Frontal cortex (tissue), 3 donors: ENCODE measurements at regions not wholly inside any gene's neighbourhood (a gene's known extent, or its start where the extent isn't known, plus 50 kb on each side); places are given as distances from the start of the nearest gene placed in this dataset.

ENCODE experiments used
- DNase-seq, 2 donors: peaks; one replicate each; pipeline ENCODE4 v3.0.0; 2012; ENCODE audit warnings: low spot score in 2 of 2
- FAIRE-seq: peaks from 2 replicates; lab custom pipeline; 2012; peaks lifted over from hg19 to GRCh38; lab: Jason Lieb, UNC
- donor health status: control.
- donor health status: control.
- donor health status: control.

GRCh38 chr9:73539881-73540390 lies 388.3 kb downstream of the ANXA1 start:
- no peak for FAIRE-seq
- no peak for DNase-seq

GRCh38 chr9:73541923-73542322 lies 390.3 kb downstream of the ANXA1 start:
- FAIRE-seq (no peak), DNase-seq (no peak)

GRCh38 chr9:73543727-73544126 lies 392.1 kb downstream of the ANXA1 start:
- FAIRE-seq: no peak
- DNase-seq: no peak

- DNase-seq: peak in 1 of 2 donors; percentile 2
- FAIRE-seq: no peak
Observed at GRCh38 chr9:73548201-73548600, 396.5 kb downstream of the ANXA1 start.

GRCh38 chr9:73549991-73550390 lies 398.3 kb downstream of the ANXA1 start:
- no peak for FAIRE-seq
- no peak for DNase-seq

GRCh38 chr9:73553295-73553694 lies 401.6 kb downstream of the ANXA1 start:
- no peak for FAIRE-seq
- DNase-seq: no peak

- no peak for DNase-seq
- FAIRE-seq: no peak
Observed at GRCh38 chr9:73558471-73558870, 406.8 kb downstream of the ANXA1 start.

- FAIRE-seq (no peak), DNase-seq (no peak)
Observed at GRCh38 chr9:73565026-73565425, 413.4 kb downstream of the ANXA1 start.

GRCh38 chr9:73565833-73566465 lies 414.3 kb downstream of the ANXA1 start:
- DNase-seq (peak; percentile 5), FAIRE-seq (peak; percentile 43)

- no peak for FAIRE-seq
- no peak for DNase-seq
Observed at GRCh38 chr9:73566627-73567026, 415.0 kb downstream of the ANXA1 start.

GRCh38 chr9:73573235-73573634 lies 421.6 kb downstream of the ANXA1 start:
- no peak for DNase-seq
- FAIRE-seq: no peak

GRCh38 chr9:73575101-73576060 lies 423.7 kb downstream of the ANXA1 start:
- DNase-seq: no peak
- FAIRE-seq: no peak

GRCh38 chr9:73577848-73578247 lies 426.2 kb downstream of the ANXA1 start:
- FAIRE-seq (no peak), DNase-seq (no peak)

GRCh38 chr9:73579823-73580222 lies 428.2 kb downstream of the ANXA1 start:
- FAIRE-seq: no peak
- no peak for DNase-seq

GRCh38 chr9:73583576-73583975 lies 431.9 kb downstream of the ANXA1 start:
- FAIRE-seq (no peak), DNase-seq (no peak)

- FAIRE-seq (no peak), DNase-seq (no peak)
Observed at GRCh38 chr9:73595036-73595545, 443.4 kb downstream of the ANXA1 start.

- DNase-seq (no peak), FAIRE-seq (no peak)
Observed at GRCh38 chr9:73596321-73596720, 444.7 kb downstream of the ANXA1 start.

GRCh38 chr9:73597039-73597438 lies 445.4 kb downstream of the ANXA1 start:
- no peak for FAIRE-seq

GRCh38 chr9:73597771-73598170 lies 446.1 kb downstream of the ANXA1 start:
- no peak for DNase-seq
- no peak for FAIRE-seq

More at GRCh38 chr9:73597039-73597438, 445.4 kb downstream of the ANXA1 start:
- no peak for DNase-seq

GRCh38 chr9:73609381-73609780 lies 457.7 kb downstream of the ANXA1 start:
- DNase-seq: no peak
- FAIRE-seq: no peak

- no peak for FAIRE-seq
- no peak for DNase-seq
Observed at GRCh38 chr9:73611032-73611431, 459.4 kb downstream of the ANXA1 start.
